OCI-LY7 (cell line): ENCODE measurements at regions not wholly inside any gene's neighbourhood (a gene's known extent, or its start where the extent isn't known, plus 50 kb on each side); places are given as distances from the start of the nearest gene placed in this dataset.

Source experiments
- EZH2phosphoT487 ChIP-seq: fragments of 200-600 bp; sonication (generic); IDR thresholded peaks from 2 replicates; pipeline ENCODE4 v1.6.1; 2018; ENCODE audit warnings: low read depth, borderline replicate concordance, mild to moderate bottlenecking, mixed run types, antibody characterized with exemption, low read length, moderate library complexity, mixed read lengths
- TF ChIP-seq, protein P1 (sequence below): fragments of 200-600 bp; sonication (generic); conservative IDR thresholded peaks from 2 replicates; pipeline ENCODE4 v1.5.1; 2014; ENCODE audit warnings: mild to moderate bottlenecking, antibody characterized with exemption, low read length, moderate library complexity, mixed read lengths

DNA sequence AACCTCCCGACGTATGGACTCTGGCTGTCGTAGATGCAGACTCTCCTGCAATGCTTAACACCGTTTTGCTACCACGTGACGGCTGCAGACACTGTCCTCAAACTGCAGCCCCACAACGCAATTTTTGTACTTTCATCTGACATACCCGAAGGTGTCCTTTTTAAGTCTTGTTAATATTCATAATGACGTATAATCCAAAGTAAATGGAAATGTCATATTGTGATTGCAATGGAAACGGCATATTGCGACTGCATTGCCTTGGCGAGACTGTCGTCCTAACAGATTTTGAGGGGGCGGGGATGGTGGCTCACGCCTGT lies 79.3 kb upstream of the TBC1D3K start:
- TF ChIP-seq, protein P1, sequence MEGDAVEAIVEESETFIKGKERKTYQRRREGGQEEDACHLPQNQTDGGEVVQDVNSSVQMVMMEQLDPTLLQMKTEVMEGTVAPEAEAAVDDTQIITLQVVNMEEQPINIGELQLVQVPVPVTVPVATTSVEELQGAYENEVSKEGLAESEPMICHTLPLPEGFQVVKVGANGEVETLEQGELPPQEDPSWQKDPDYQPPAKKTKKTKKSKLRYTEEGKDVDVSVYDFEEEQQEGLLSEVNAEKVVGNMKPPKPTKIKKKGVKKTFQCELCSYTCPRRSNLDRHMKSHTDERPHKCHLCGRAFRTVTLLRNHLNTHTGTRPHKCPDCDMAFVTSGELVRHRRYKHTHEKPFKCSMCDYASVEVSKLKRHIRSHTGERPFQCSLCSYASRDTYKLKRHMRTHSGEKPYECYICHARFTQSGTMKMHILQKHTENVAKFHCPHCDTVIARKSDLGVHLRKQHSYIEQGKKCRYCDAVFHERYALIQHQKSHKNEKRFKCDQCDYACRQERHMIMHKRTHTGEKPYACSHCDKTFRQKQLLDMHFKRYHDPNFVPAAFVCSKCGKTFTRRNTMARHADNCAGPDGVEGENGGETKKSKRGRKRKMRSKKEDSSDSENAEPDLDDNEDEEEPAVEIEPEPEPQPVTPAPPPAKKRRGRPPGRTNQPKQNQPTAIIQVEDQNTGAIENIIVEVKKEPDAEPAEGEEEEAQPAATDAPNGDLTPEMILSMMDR = no peak
- TF ChIP-seq EZH2phosphoT487 = no peak
